ENCODE measurements at regions not wholly inside any gene's neighbourhood (a gene's known extent, or its start where the extent isn't known, plus 50 kb on each side); places are given as distances from the start of the nearest gene placed in this dataset.

DNA sequence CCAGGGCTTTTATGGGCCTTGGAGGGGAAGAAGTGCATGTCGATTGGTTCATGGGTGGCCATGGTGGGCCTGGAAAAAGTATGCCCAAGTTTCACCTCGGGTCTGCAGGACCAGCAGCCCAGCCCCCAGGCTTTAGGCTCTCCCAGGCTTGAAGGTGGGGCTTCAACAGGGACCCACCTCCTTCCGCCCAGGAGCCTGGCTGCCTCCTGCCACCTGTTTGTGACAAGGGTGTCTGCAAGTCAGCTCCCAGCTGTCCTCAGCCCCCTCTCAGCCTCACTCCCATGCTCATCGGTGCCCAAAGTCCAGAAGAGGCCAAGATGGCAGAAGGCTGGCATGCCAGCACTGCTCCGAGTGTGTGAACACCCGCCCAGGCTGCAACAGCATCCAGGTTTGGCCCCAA is 1063.2 kb upstream of the ACO1 start:
- Histone ChIP-seq H3K27me3 (ENCODE audit: control insufficient read depth in 2 of 2, insufficient read depth in 2 of 2, low read length in 2 of 2) (no peaks in the 10 kb centered on the region), H3K27ac (ENCODE audit: insufficient read depth, low read depth, low read length) (no peak overlapping the region), H3K4me2 (ENCODE audit: insufficient read depth, low read length) (no peak overlapping the region), H4K20me1 (replicated peaks; ENCODE audit: control insufficient read depth, extremely low read depth, insufficient read depth, low read length) (no peaks in the 10 kb centered on the region), H2AFZ (ENCODE audit: low read depth, low read length) (no peak overlapping the region), H3K9me1 (replicated peaks; ENCODE audit: control insufficient read depth, extremely low read depth, insufficient read depth, low read length) (no peaks in the 10 kb centered on the region), H3K79me2 (ENCODE audit: control insufficient read depth, insufficient read depth, low read length) (no peaks in the 10 kb centered on the region), H3K36me3 (ENCODE audit: control insufficient read depth in 2 of 2, extremely low read depth in 1 of 2, insufficient read depth in 2 of 2, low read length in 2 of 2) (no peaks in the 10 kb centered on the region), H3K9me3 (replicated peaks; ENCODE audit: control insufficient read depth, insufficient read depth, low read length) (no peaks in the 10 kb centered on the region), H3K4me3 (replicated peaks in 1 of 3; ENCODE audit: insufficient read depth in 1 of 3, low read depth in 1 of 3, low read length in 3 of 3) (no peak overlapping the region), H3K9ac (replicated peaks; ENCODE audit: extremely low read depth, insufficient read depth, low read length) (no peak overlapping the region), H3K4me1 (ENCODE audit: control insufficient read depth, extremely low read depth, insufficient read depth, low read length) (no peaks in the 10 kb centered on the region)
- intact Hi-C loops (cut with micrococcal nuclease) (no loop called here), dilution Hi-C loops (cut with MboI; ENCODE audit: extremely low pct_ligation_motif_present, low sequenced_read_pairs) (no loop called here)
- POLR2A ChIA-PET: no interaction called here
- CTCF ChIA-PET: interaction anchor here (0.6 kb wide), 1 partner anchor 19 kb away, joined by 3 read pairs; no protein-coding TSS in a partner anchor
- DNase-seq (ENCODE audit: low read depth, low spot score) (no peak), FAIRE-seq (no peak)
- TF ChIP-seq FOS (IDR thresholded peaks at IDR 0.05; ENCODE audit: borderline replicate concordance, insufficient read depth, low read length) (no peak), JUN (IDR thresholded peaks at IDR 0.05; ENCODE audit: borderline replicate concordance, insufficient read depth, insufficient read length, low read depth) (no peak), POLR2A (IDR thresholded peaks at IDR 0.05; ENCODE audit: low read depth, low read length) (no peak), GATA2 (IDR thresholded peaks at IDR 0.05; ENCODE audit: insufficient read depth, insufficient read length, low read depth, low read length) (no peak), MYC (IDR thresholded peaks at IDR 0.05; ENCODE audit: low read depth, low read length) (no peak), EZH2 (IDR thresholded peaks at IDR 0.05; ENCODE audit: borderline replicate concordance, low read depth, low read length, severe bottlenecking) (no peak), POLR2AphosphoS5 (IDR thresholded peaks at IDR 0.05; ENCODE audit: insufficient read depth, low read depth, low read length) (no peak)
- TF ChIP-seq, protein P1, sequence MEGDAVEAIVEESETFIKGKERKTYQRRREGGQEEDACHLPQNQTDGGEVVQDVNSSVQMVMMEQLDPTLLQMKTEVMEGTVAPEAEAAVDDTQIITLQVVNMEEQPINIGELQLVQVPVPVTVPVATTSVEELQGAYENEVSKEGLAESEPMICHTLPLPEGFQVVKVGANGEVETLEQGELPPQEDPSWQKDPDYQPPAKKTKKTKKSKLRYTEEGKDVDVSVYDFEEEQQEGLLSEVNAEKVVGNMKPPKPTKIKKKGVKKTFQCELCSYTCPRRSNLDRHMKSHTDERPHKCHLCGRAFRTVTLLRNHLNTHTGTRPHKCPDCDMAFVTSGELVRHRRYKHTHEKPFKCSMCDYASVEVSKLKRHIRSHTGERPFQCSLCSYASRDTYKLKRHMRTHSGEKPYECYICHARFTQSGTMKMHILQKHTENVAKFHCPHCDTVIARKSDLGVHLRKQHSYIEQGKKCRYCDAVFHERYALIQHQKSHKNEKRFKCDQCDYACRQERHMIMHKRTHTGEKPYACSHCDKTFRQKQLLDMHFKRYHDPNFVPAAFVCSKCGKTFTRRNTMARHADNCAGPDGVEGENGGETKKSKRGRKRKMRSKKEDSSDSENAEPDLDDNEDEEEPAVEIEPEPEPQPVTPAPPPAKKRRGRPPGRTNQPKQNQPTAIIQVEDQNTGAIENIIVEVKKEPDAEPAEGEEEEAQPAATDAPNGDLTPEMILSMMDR (IDR thresholded peaks at IDR 0.05; ENCODE audit: extremely low read depth in 1 of 2, insufficient read depth in 1 of 2, low read depth in 1 of 2, low read length in 2 of 2): no peak
- TF ChIP-seq, protein P2, sequence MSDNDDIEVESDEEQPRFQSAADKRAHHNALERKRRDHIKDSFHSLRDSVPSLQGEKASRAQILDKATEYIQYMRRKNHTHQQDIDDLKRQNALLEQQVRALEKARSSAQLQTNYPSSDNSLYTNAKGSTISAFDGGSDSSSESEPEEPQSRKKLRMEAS (IDR thresholded peaks at IDR 0.05; ENCODE audit: insufficient read depth, insufficient read length): no peak
- no TSS peak for BruUV-seq (replicated peaks)
